K562 (cell line): ENCODE measurements at regions not wholly inside any gene's neighbourhood (a gene's known extent, or its start where the extent isn't known, plus 50 kb on each side); places are given as distances from the start of the nearest gene placed in this dataset.
A peak's percentile ranks its signal among the peaks of the same experiment; 100 is the strongest.
"Not testable (repeated sequence)": the region's sequence is repeated elsewhere in the genome, so short reads cannot be mapped to it uniquely, and the experiment has no call there.

Experiments
- ATAC-seq: fragments of 200-7000 bp; cut with Tn5 transposase; 3 replicates; pipeline ENCODE4 v1.9.1; 2020; ENCODE audit warnings: moderate library complexity
- BruUV-seq: library from RNA; stranded (reverse); fragments of 400-500 nt; replicated peaks from 2 replicates; lab custom pipeline; 2021; lab: Mats Ljungman, UMichigan
- CTCF ChIA-PET: fragments of 300-600 bp; formaldehyde crosslinking; extraction: SDS; loops from one replicate; lab custom pipeline; 2021; ENCODE audit warnings: low intra/inter-chr PET ratio; lab: Yijun Ruan, JAX
- POLR2A ChIA-PET: fragments of 300-600, 350-650 bp; sonication (Branson Sonifier 250); formaldehyde crosslinking; extraction: SDS; loops from one replicate; lab custom pipeline; 2021; ENCODE audit warnings: antibody characterized with exemption, inconsistent platforms; lab: Yijun Ruan, JAX
- DNase-seq, 4 experiments: peaks; one replicate each; pipeline versions ENCODE4 v3.0.0 to v3.0.0-alpha.2; 2011 to 2018; ENCODE audit warnings: low spot score in 3 of 4, mixed read lengths in 3 of 4; ENCODE audit errors: extremely low read depth in 1 of 4
- FAIRE-seq: peaks from 2 replicates; lab custom pipeline; 2011; peaks lifted over from hg19 to GRCh38; lab: Jason Lieb, UNC
- H2AFZ ChIP-seq: 2 replicates; pipeline ENCODE4 v1.6.0; 2011; ENCODE audit warnings: low read depth, low read length, control low read depth, inconsistent platforms
- H3K27ac ChIP-seq: fragments of 200-600 bp; 3 replicates; pipeline ENCODE4 v1.8.0; 2011; ENCODE audit warnings: low read depth, mild to moderate bottlenecking, control low read depth, inconsistent platforms, low read length, moderate library complexity, mixed read lengths; ENCODE audit errors: extremely low read depth
- H3K27me3 ChIP-seq, 2 experiments: fragments of 300-600 bp in 1 of 2; 2 replicates in 1 of 2; 3 replicates in 1 of 2; pipeline versions ENCODE4 v1.6.0 to v1.8.0; 2011; ENCODE audit warnings: inconsistent platforms in 2 of 2, low read length in 2 of 2, mild to moderate bottlenecking in 1 of 2, mixed read lengths in 1 of 2, moderate library complexity in 1 of 2; ENCODE audit not compliant: control insufficient read depth in 2 of 2, insufficient read depth in 2 of 2
- H3K36me3 ChIP-seq: fragments of 300-600 bp; 3 replicates; pipeline ENCODE4 v1.8.0; 2011; ENCODE audit warnings: mild to moderate bottlenecking, low read length, inconsistent platforms; ENCODE audit not compliant: control insufficient read depth, insufficient read depth
- H3K4me1 ChIP-seq, 2 experiments: fragments of 200-600 bp in 1 of 2; replicated peaks in 1 of 2; 2 replicates in 1 of 2; 3 replicates in 1 of 2; pipeline versions ENCODE4 v1.5.1 to v1.8.0; 2011; ENCODE audit warnings: inconsistent platforms in 2 of 2, low read length in 2 of 2, mild to moderate bottlenecking in 1 of 2, mixed read lengths in 1 of 2, moderate library complexity in 1 of 2; ENCODE audit not compliant: control insufficient read depth in 2 of 2, insufficient read depth in 2 of 2
- H3K4me2 ChIP-seq: 2 replicates; pipeline ENCODE4 v1.6.1; 2011; ENCODE audit warnings: low read length, control low read depth, inconsistent platforms, mixed read lengths; ENCODE audit not compliant: insufficient read depth
- H3K4me3 ChIP-seq: fragments of 200-600 bp; sonication (generic), shearing (Covaris generic); 2 replicates; pipeline ENCODE4 v1.5.1; 2016; ENCODE audit warnings: control low read depth, inconsistent platforms
- H3K79me2 ChIP-seq: fragments of 200-600 bp; 3 replicates; pipeline ENCODE4 v1.8.0; 2011; ENCODE audit warnings: low read length, inconsistent platforms; ENCODE audit not compliant: control insufficient read depth, insufficient read depth
- H3K9ac ChIP-seq, 2 experiments: 2 replicates each; pipeline versions ENCODE4 v1.6.0 to v1.6.1; 2011; ENCODE audit warnings: low read depth in 2 of 2, low read length in 2 of 2, control low read depth in 1 of 2, inconsistent platforms in 1 of 2, mild to moderate bottlenecking in 1 of 2, mixed read lengths in 1 of 2; ENCODE audit not compliant: insufficient read depth in 1 of 2
- H3K9me1 ChIP-seq: one replicate; pipeline ENCODE4 v1.6.0; 2011; ENCODE audit warnings: inconsistent platforms, mild to moderate bottlenecking, low read length, moderate library complexity; ENCODE audit not compliant: control insufficient read depth, insufficient read depth
- H3K9me3 ChIP-seq: replicated peaks from 2 replicates; pipeline ENCODE4 v1.5.1; 2011; ENCODE audit warnings: low read depth, low read length, inconsistent platforms; ENCODE audit not compliant: control insufficient read depth, insufficient read depth
- H4K20me1 ChIP-seq: replicated peaks from 2 replicates; pipeline ENCODE4 v1.6.1; 2011; ENCODE audit warnings: low read length, inconsistent platforms, mixed read lengths; ENCODE audit not compliant: control insufficient read depth, insufficient read depth
- NFIC ChIP-seq: fragments of 450-650 bp; IDR thresholded peaks from 2 replicates; pipeline ENCODE4 v1.6.1; 2017; ENCODE audit warnings: mild to moderate bottlenecking, inconsistent platforms
- RAD51 ChIP-seq: fragments of 450-650 bp; IDR thresholded peaks from 2 replicates; pipeline ENCODE4 v1.7.1; 2016; ENCODE audit warnings: low read depth, mild to moderate bottlenecking, borderline replicate concordance
- USF1 ChIP-seq: sonication (generic); formaldehyde crosslinking; IDR thresholded peaks from 2 replicates; pipeline ENCODE4 v1.9.0; 2022; ENCODE audit warnings: mild to moderate bottlenecking, missing genetic modification reagents
- USF2 ChIP-seq: sonication (generic); formaldehyde crosslinking; IDR thresholded peaks from 2 replicates; pipeline ENCODE4 v1.5.0; 2020; ENCODE audit warnings: missing genetic modification reagents
- YY1 ChIP-seq, 3 experiments: IDR thresholded peaks; 2 replicates each; pipeline ENCODE4 v1.6.1; 2011; ENCODE audit warnings: low read length in 2 of 3, mild to moderate bottlenecking in 2 of 3, moderate library complexity in 2 of 3, borderline replicate concordance in 1 of 3, control low read depth in 1 of 3, low read depth in 1 of 3; ENCODE audit not compliant: insufficient read depth in 3 of 3, insufficient replicate concordance in 2 of 3, control insufficient read depth in 1 of 3, insufficient read length in 1 of 3; ENCODE audit errors: extremely low read depth in 1 of 3
- WGBS: fragments of 100-300 bp; shearing (Covaris generic); methylation state at CpG from one replicate; pipeline ENCODE4 v1.1.6; 2016; ENCODE audit warnings: low coverage, mixed read lengths; ENCODE audit not compliant: insufficient coverage; ENCODE audit errors: missing lambda C conversion rate; 5-methylcytosine and 5-hydroxymethylcytosine counted together
- in situ Hi-C: fragments of 300-500 bp; cut with MboI; formaldehyde crosslinking; loops from 4 replicates; pipeline ENCODE4 v1.15.0; 2018; ENCODE audit warnings: inconsistent platforms, mixed read lengths
- intact Hi-C: fragments of 100-400 bp; cut with micrococcal nuclease; formaldehyde crosslinking; loops from 2 replicates; pipeline ENCODE4 v1.14.2; 2022
- TF ChIP-seq, protein P1 (sequence below): fragments of 450-650 bp; formaldehyde crosslinking; IDR thresholded peaks from 2 replicates; pipeline ENCODE4 v1.4.0; 2020; ENCODE audit warnings: mild to moderate bottlenecking, mixed read lengths

DNA sequence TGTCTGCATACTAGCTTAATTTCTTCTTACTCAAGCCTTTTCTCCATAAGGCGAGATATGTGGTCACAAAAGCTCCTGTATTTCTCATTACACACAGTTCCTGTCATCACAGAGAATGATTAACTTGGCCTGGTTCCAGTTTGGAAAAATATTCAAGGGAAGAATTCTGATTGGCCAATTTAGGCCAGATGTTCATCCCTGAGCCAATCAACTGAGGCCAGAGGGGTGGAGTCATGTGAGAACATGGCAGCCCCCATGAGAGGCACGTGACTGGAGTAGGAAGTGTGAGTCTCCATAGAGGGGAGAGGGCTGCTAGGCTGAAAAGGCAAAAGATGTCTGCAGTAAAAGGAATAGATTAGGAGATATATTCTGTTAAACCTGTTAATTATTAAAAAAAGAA, 167.5 kb upstream of the FRG2C start:
- BruUV-seq, ATAC-seq, intact Hi-C loops, H3K4me1 ChIP-seq, H2AFZ ChIP-seq, in situ Hi-C loops, H4K20me1 ChIP-seq, H3K4me3 ChIP-seq, H3K4me2 ChIP-seq, H3K9me1 ChIP-seq, H3K79me2 ChIP-seq, POLR2A ChIA-PET, H3K27me3 ChIP-seq, H3K27ac ChIP-seq, H3K9me3 ChIP-seq, H3K36me3 ChIP-seq, CTCF ChIA-PET, H3K9ac ChIP-seq: not testable (repeated sequence)
- peak; percentile 23 for FAIRE-seq
- WGBS = 11% methylated on average over 1 of the region's 2 CpGs
- TF ChIP-seq RAD51 (peak; percentile 56; the same call in 1 of the 2 replicates), USF1 (CRISPR knock-in tag) (peak; percentile 74), USF2 (CRISPR knock-in tag) (peak; percentile 55), YY1 (IDR thresholded peaks at IDR 0.05; ENCODE audit: borderline replicate concordance in 1 of 3, control insufficient read depth in 1 of 3, extremely low read depth in 1 of 3, insufficient read depth in 3 of 3, insufficient read length in 1 of 3, insufficient replicate concordance in 2 of 3, low read depth in 1 of 3, low read length in 2 of 3) (peak in 2 of 3 experiments; percentile 14 to 70), NFIC (peak; percentile 78)
- TF ChIP-seq, protein P1, sequence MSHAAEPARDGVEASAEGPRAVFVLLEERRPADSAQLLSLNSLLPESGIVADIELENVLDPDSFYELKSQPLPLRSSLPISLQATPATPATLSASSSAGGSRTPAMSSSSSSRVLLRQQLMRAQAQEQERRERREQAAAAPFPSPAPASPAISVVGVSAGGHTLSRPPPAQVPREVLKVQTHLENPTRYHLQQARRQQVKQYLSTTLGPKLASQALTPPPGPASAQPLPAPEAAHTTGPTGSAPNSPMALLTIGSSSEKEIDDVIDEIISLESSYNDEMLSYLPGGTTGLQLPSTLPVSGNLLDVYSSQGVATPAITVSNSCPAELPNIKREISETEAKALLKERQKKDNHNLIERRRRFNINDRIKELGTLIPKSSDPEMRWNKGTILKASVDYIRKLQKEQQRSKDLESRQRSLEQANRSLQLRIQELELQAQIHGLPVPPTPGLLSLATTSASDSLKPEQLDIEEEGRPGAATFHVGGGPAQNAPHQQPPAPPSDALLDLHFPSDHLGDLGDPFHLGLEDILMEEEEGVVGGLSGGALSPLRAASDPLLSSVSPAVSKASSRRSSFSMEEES (CRISPR knock-in tag) = 0 out of 2 replicates have a peak, but pooled peaks have one; percentile 18
- peak; percentile 9 to 20 (median 20) for DNase-seq
